Kidney (tissue), 13 donors: ENCODE measurements at regions not wholly inside any gene's neighbourhood (a gene's known extent, or its start where the extent isn't known, plus 50 kb on each side); places are given as distances from the start of the nearest gene placed in this dataset.
A peak's percentile ranks its signal among the peaks of the same experiment; 100 is the strongest.

Source experiments
- DNase-seq, 5 donors: peaks; one replicate each; pipeline ENCODE4 v3.0.0-alpha.2; 2013 to 2020
- FAIRE-seq: peaks from 2 replicates; lab custom pipeline; 2012; peaks lifted over from hg19 to GRCh38; lab: Jason Lieb, UNC
- H3K27ac ChIP-seq, 2 donors: one replicate each; pipeline ENCODE4 v1.7.0; 2013; ENCODE audit warnings: low read depth in 2 of 2, low read length in 2 of 2, inconsistent platforms in 1 of 2
- H3K27me3 ChIP-seq: one replicate; pipeline ENCODE4 v1.7.1; 2013; ENCODE audit warnings: low read length, inconsistent platforms; ENCODE audit not compliant: control insufficient read depth, insufficient read depth
- H3K36me3 ChIP-seq, 3 donors: one replicate each; pipeline versions ENCODE4 v1.7.0 to v1.7.1; 2013; ENCODE audit warnings: low read length in 3 of 3, control low read depth in 1 of 3, inconsistent platforms in 1 of 3; ENCODE audit not compliant: insufficient read depth in 3 of 3, control insufficient read depth in 2 of 3
- H3K4me1 ChIP-seq, 3 donors: one replicate each; pipeline versions ENCODE4 v1.7.0 to v1.7.1; 2013; ENCODE audit warnings: low read length in 3 of 3, inconsistent platforms in 1 of 3, low read depth in 1 of 3; ENCODE audit not compliant: control insufficient read depth in 2 of 3, insufficient read depth in 2 of 3
- H3K4me3 ChIP-seq, 3 donors: one replicate each; pipeline versions ENCODE4 v1.7.0 to v1.8.1; 2013; ENCODE audit warnings: low read length in 3 of 3, control low read depth in 1 of 3, inconsistent platforms in 1 of 3
- H3K9ac ChIP-seq, 3 donors: one replicate each; pipeline versions ENCODE4 v1.7.0 to v1.7.1; 2013; ENCODE audit warnings: low read length in 3 of 3, control low read depth in 1 of 3, inconsistent platforms in 1 of 3
- H3K9me3 ChIP-seq, 3 donors: one replicate each; pipeline versions ENCODE4 v1.7.0 to v1.7.1; 2013; ENCODE audit warnings: low read length in 3 of 3, control low read depth in 1 of 3, inconsistent platforms in 1 of 3; ENCODE audit not compliant: control insufficient read depth in 2 of 3, insufficient read depth in 1 of 3
- CTCF ChIP-seq: IDR thresholded peaks from 3 replicates; pipeline ENCODE4 v1.5.1; 2012; ENCODE audit warnings: mild to moderate bottlenecking, moderate library complexity, borderline replicate concordance; ENCODE audit not compliant: insufficient read depth; ENCODE audit errors: extremely low read depth
- intact Hi-C: fragments of 100-400 bp; cut with DNase I; formaldehyde crosslinking; loops from one replicate; pipeline ENCODE4 v1.11.1; 2022
- donor health status: control.
- donor health status: control.
- donor health status: control.
- donor health status: control.
- donor health status: control.
- donor health status: DM: yes; HTN: yes; CAD: no.
- donor health status: Normal renal cell carcinoma (clear cell type).

- Histone ChIP-seq H3K4me3 (no peak overlapping the region), H3K4me1 (no peaks in the 10 kb centered on the region), H3K27me3 (no peaks in the 10 kb centered on the region), H3K27ac (no peak overlapping the region), H3K36me3 (no peaks in the 10 kb centered on the region), H3K9ac (no peak overlapping the region), H3K9me3 (no peaks in the 10 kb centered on the region)
- no peak for FAIRE-seq
- peak in 4 of 5 donors; percentile 16 to 95 (median 45) for DNase-seq
- no peak for TF ChIP-seq CTCF
- intact Hi-C loops: no loop called here
Observed at GRCh38 chr1:38179483-38179882, 132.9 kb upstream of the POU3F1 start.

- H3K27ac ChIP-seq: no peak overlapping the region
- FAIRE-seq: no peak
- no peak for TF ChIP-seq CTCF
Observed at GRCh38 chr1:38178216-38178615, 131.6 kb upstream of the POU3F1 start.

GRCh38 chr1:38175121-38175520 lies 128.5 kb upstream of the POU3F1 start:
- Histone ChIP-seq H3K36me3 (no peaks in the 10 kb centered on the region), H3K9ac (no peak overlapping the region), H3K9me3 (no peaks in the 10 kb centered on the region), H3K4me3 (no peak overlapping the region), H3K4me1 (no peaks in the 10 kb centered on the region), H3K27me3 (no peaks in the 10 kb centered on the region), H3K27ac (no peak overlapping the region)
- intact Hi-C loops: no loop called here
- no peak for FAIRE-seq
- TF ChIP-seq CTCF: no peak
- DNase-seq: peak in 2 of 5 donors; percentile 25 to 85

More at GRCh38 chr1:38178216-38178615, 131.6 kb upstream of the POU3F1 start:
- no peak overlapping the region for H3K4me3 ChIP-seq
- no peak overlapping the region for H3K9ac ChIP-seq
- H3K4me1 ChIP-seq: no peaks in the 10 kb centered on the region
- H3K9me3 ChIP-seq: no peaks in the 10 kb centered on the region
- no peaks in the 10 kb centered on the region for H3K36me3 ChIP-seq
- intact Hi-C loops: no loop called here
- no peaks in the 10 kb centered on the region for H3K27me3 ChIP-seq
- peak in 3 of 5 donors; percentile 18 to 47 (median 26) for DNase-seq

GRCh38 chr1:38173848-38174247 lies 127.3 kb upstream of the POU3F1 start:
- Histone ChIP-seq H3K9me3 (no peaks in the 10 kb centered on the region), H3K27me3 (no peaks in the 10 kb centered on the region), H3K27ac (no peak overlapping the region), H3K36me3 (no peaks in the 10 kb centered on the region), H3K4me3 (no peak overlapping the region), H3K9ac (no peak overlapping the region), H3K4me1 (no peaks in the 10 kb centered on the region)
- intact Hi-C loops: no loop called here
- no peak for TF ChIP-seq CTCF
- FAIRE-seq: no peak
- no peak for DNase-seq
